ENCODE measurements at regions not wholly inside any gene's neighbourhood (a gene's known extent, or its start where the extent isn't known, plus 50 kb on each side); places are given as distances from the start of the nearest gene placed in this dataset.

GRCh38 chr13:99692854-99693253, 191.6 kb downstream of the TM9SF2 start:
- no peaks in the 10 kb centered on the region for H3K9me3 ChIP-seq (ENCODE audit: control insufficient read depth in 2 of 2, insufficient read depth in 1 of 2, low read depth in 1 of 2, low read length in 1 of 2)
- no peak overlapping the region for H3K4me3 ChIP-seq (ENCODE audit: low read depth in 1 of 2, low read length in 2 of 2)
- no peaks in the 10 kb centered on the region for H3K4me1 ChIP-seq (ENCODE audit: control insufficient read depth in 2 of 2, insufficient read depth in 2 of 2, low read length in 1 of 2)
- no peaks in the 10 kb centered on the region for H3K27me3 ChIP-seq (ENCODE audit: control insufficient read depth in 1 of 2, insufficient read depth in 2 of 2, low read length in 2 of 2)
- 92% methylated on average over 2 of the region's 2 CpGs for WGBS, 2 donors
- H3K27ac ChIP-seq (ENCODE audit: low read depth in 2 of 2, low read length in 1 of 2) = no peak overlapping the region
- H3K36me3 ChIP-seq (ENCODE audit: control insufficient read depth in 2 of 2, insufficient read depth in 2 of 2, low read length in 1 of 2) = no peaks in the 10 kb centered on the region

- Histone ChIP-seq H3K9me3 (ENCODE audit: control insufficient read depth in 2 of 2, insufficient read depth in 1 of 2, low read depth in 1 of 2, low read length in 1 of 2) (no peaks in the 10 kb centered on the region), H3K36me3 (ENCODE audit: control insufficient read depth in 2 of 2, insufficient read depth in 2 of 2, low read length in 1 of 2) (no peaks in the 10 kb centered on the region), H3K27me3 (ENCODE audit: control insufficient read depth in 1 of 2, insufficient read depth in 2 of 2, low read length in 2 of 2) (no peaks in the 10 kb centered on the region), H3K4me1 (ENCODE audit: control insufficient read depth in 2 of 2, insufficient read depth in 2 of 2, low read length in 1 of 2) (no peaks in the 10 kb centered on the region), H3K27ac (ENCODE audit: low read depth in 2 of 2, low read length in 1 of 2) (no peak overlapping the region), H3K4me3 (ENCODE audit: low read depth in 1 of 2, low read length in 2 of 2) (no peak overlapping the region)
- WGBS, 2 donors = 76 to 80% methylated on average over 7 of the region's 7 CpGs
These were observed 190.3 kb downstream of the TM9SF2 start for GRCh38 chr13:99691552-99691951.

GRCh38 chr13:99690426-99691174, 189.3 kb downstream of the TM9SF2 start:
- H3K27ac ChIP-seq (ENCODE audit: low read depth in 2 of 2, low read length in 1 of 2) = no peak overlapping the region
- H3K9me3 ChIP-seq (ENCODE audit: control insufficient read depth in 2 of 2, insufficient read depth in 1 of 2, low read depth in 1 of 2, low read length in 1 of 2) = no peaks in the 10 kb centered on the region
- H3K4me3 ChIP-seq (ENCODE audit: low read depth in 1 of 2, low read length in 2 of 2) = no peak overlapping the region
- WGBS, 2 donors = 82 to 85% methylated on average over 9 of the region's 9 CpGs
- H3K4me1 ChIP-seq (ENCODE audit: control insufficient read depth in 2 of 2, insufficient read depth in 2 of 2, low read length in 1 of 2) = no peaks in the 10 kb centered on the region
- no peaks in the 10 kb centered on the region for H3K27me3 ChIP-seq (ENCODE audit: control insufficient read depth in 1 of 2, insufficient read depth in 2 of 2, low read length in 2 of 2)
- H3K36me3 ChIP-seq (ENCODE audit: control insufficient read depth in 2 of 2, insufficient read depth in 2 of 2, low read length in 1 of 2) = no peaks in the 10 kb centered on the region

GRCh38 chr13:99689955-99690354, 188.7 kb downstream of the TM9SF2 start:
- Histone ChIP-seq H3K27ac (ENCODE audit: low read depth in 2 of 2, low read length in 1 of 2) (no peak overlapping the region), H3K36me3 (ENCODE audit: control insufficient read depth in 2 of 2, insufficient read depth in 2 of 2, low read length in 1 of 2) (no peaks in the 10 kb centered on the region), H3K9me3 (ENCODE audit: control insufficient read depth in 2 of 2, insufficient read depth in 1 of 2, low read depth in 1 of 2, low read length in 1 of 2) (no peaks in the 10 kb centered on the region), H3K4me3 (ENCODE audit: low read depth in 1 of 2, low read length in 2 of 2) (no peak overlapping the region), H3K27me3 (ENCODE audit: control insufficient read depth in 1 of 2, insufficient read depth in 2 of 2, low read length in 2 of 2) (no peaks in the 10 kb centered on the region), H3K4me1 (ENCODE audit: control insufficient read depth in 2 of 2, insufficient read depth in 2 of 2, low read length in 1 of 2) (no peaks in the 10 kb centered on the region)
- 87 to 91% methylated on average over 6 of the region's 6 CpGs for WGBS, 2 donors

GRCh38 chr13:99688776-99689175, 187.5 kb downstream of the TM9SF2 start:
- H3K4me1 ChIP-seq (ENCODE audit: control insufficient read depth in 2 of 2, insufficient read depth in 2 of 2, low read length in 1 of 2) = no peaks in the 10 kb centered on the region
- 54% methylated on average over 4 of the region's 4 CpGs for WGBS, 2 donors

GRCh38 chr13:99687723-99688397, 186.6 kb downstream of the TM9SF2 start:
- no peaks in the 10 kb centered on the region for H3K36me3 ChIP-seq (ENCODE audit: control insufficient read depth in 2 of 2, insufficient read depth in 2 of 2, low read length in 1 of 2)
- no peaks in the 10 kb centered on the region for H3K9me3 ChIP-seq (ENCODE audit: control insufficient read depth in 2 of 2, insufficient read depth in 1 of 2, low read depth in 1 of 2, low read length in 1 of 2)
- no peaks in the 10 kb centered on the region for H3K27me3 ChIP-seq (ENCODE audit: control insufficient read depth in 1 of 2, insufficient read depth in 2 of 2, low read length in 2 of 2)
- no peak overlapping the region for H3K27ac ChIP-seq (ENCODE audit: low read depth in 2 of 2, low read length in 1 of 2)
- H3K4me1 ChIP-seq (ENCODE audit: control insufficient read depth in 2 of 2, insufficient read depth in 2 of 2, low read length in 1 of 2) = no peaks in the 10 kb centered on the region
- 86 to 97% methylated on average over 5 of the region's 5 CpGs for WGBS, 2 donors
- no peak overlapping the region for H3K4me3 ChIP-seq (ENCODE audit: low read depth in 1 of 2, low read length in 2 of 2)

More at GRCh38 chr13:99688776-99689175, 187.5 kb downstream of the TM9SF2 start:
- Histone ChIP-seq H3K9me3 (ENCODE audit: control insufficient read depth in 2 of 2, insufficient read depth in 1 of 2, low read depth in 1 of 2, low read length in 1 of 2) (no peaks in the 10 kb centered on the region), H3K4me3 (ENCODE audit: low read depth in 1 of 2, low read length in 2 of 2) (no peak overlapping the region), H3K27ac (ENCODE audit: low read depth in 2 of 2, low read length in 1 of 2) (no peak overlapping the region), H3K36me3 (ENCODE audit: control insufficient read depth in 2 of 2, insufficient read depth in 2 of 2, low read length in 1 of 2) (no peaks in the 10 kb centered on the region), H3K27me3 (ENCODE audit: control insufficient read depth in 1 of 2, insufficient read depth in 2 of 2, low read length in 2 of 2) (no peaks in the 10 kb centered on the region)

GRCh38 chr13:99686944-99687411, 185.7 kb downstream of the TM9SF2 start:
- H3K4me3 ChIP-seq (ENCODE audit: low read depth in 1 of 2, low read length in 2 of 2) = no peak overlapping the region
- no peaks in the 10 kb centered on the region for H3K27me3 ChIP-seq (ENCODE audit: control insufficient read depth in 1 of 2, insufficient read depth in 2 of 2, low read length in 2 of 2)
- H3K9me3 ChIP-seq (ENCODE audit: control insufficient read depth in 2 of 2, insufficient read depth in 1 of 2, low read depth in 1 of 2, low read length in 1 of 2) = no peaks in the 10 kb centered on the region
- no peaks in the 10 kb centered on the region for H3K4me1 ChIP-seq (ENCODE audit: control insufficient read depth in 2 of 2, insufficient read depth in 2 of 2, low read length in 1 of 2)
- WGBS, 2 donors = 63 to 81% methylated on average over 6 of the region's 6 CpGs
- H3K27ac ChIP-seq (ENCODE audit: low read depth in 2 of 2, low read length in 1 of 2) = no peak overlapping the region
- no peaks in the 10 kb centered on the region for H3K36me3 ChIP-seq (ENCODE audit: control insufficient read depth in 2 of 2, insufficient read depth in 2 of 2, low read length in 1 of 2)

- H3K4me1 ChIP-seq (ENCODE audit: control insufficient read depth in 2 of 2, insufficient read depth in 2 of 2, low read length in 1 of 2) = no peaks in the 10 kb centered on the region
- WGBS, 2 donors = 57 to 61% methylated on average over 5 of the region's 5 CpGs
- no peaks in the 10 kb centered on the region for H3K27me3 ChIP-seq (ENCODE audit: control insufficient read depth in 1 of 2, insufficient read depth in 2 of 2, low read length in 2 of 2)
- H3K9me3 ChIP-seq (ENCODE audit: control insufficient read depth in 2 of 2, insufficient read depth in 1 of 2, low read depth in 1 of 2, low read length in 1 of 2) = no peaks in the 10 kb centered on the region
- H3K4me3 ChIP-seq (ENCODE audit: low read depth in 1 of 2, low read length in 2 of 2) = no peak overlapping the region
- no peak overlapping the region for H3K27ac ChIP-seq (ENCODE audit: low read depth in 2 of 2, low read length in 1 of 2)
- no peaks in the 10 kb centered on the region for H3K36me3 ChIP-seq (ENCODE audit: control insufficient read depth in 2 of 2, insufficient read depth in 2 of 2, low read length in 1 of 2)
These were observed 184.9 kb downstream of the TM9SF2 start for GRCh38 chr13:99686157-99686572.

- Histone ChIP-seq H3K27me3 (ENCODE audit: control insufficient read depth in 1 of 2, insufficient read depth in 2 of 2, low read length in 2 of 2) (no peaks in the 10 kb centered on the region), H3K36me3 (ENCODE audit: control insufficient read depth in 2 of 2, insufficient read depth in 2 of 2, low read length in 1 of 2) (no peaks in the 10 kb centered on the region), H3K27ac (ENCODE audit: low read depth in 2 of 2, low read length in 1 of 2) (no peak overlapping the region), H3K9me3 (ENCODE audit: control insufficient read depth in 2 of 2, insufficient read depth in 1 of 2, low read depth in 1 of 2, low read length in 1 of 2) (no peaks in the 10 kb centered on the region), H3K4me3 (ENCODE audit: low read depth in 1 of 2, low read length in 2 of 2) (no peak overlapping the region), H3K4me1 (ENCODE audit: control insufficient read depth in 2 of 2, insufficient read depth in 2 of 2, low read length in 1 of 2) (no peaks in the 10 kb centered on the region)
- WGBS, 2 donors = 93 to 94% methylated on average over 7 of the region's 7 CpGs
These were observed 180.4 kb downstream of the TM9SF2 start for GRCh38 chr13:99681695-99682094.
